Thyroid gland (tissue), 4 donors: ENCODE measurements at regions not wholly inside any gene's neighbourhood (a gene's known extent, or its start where the extent isn't known, plus 50 kb on each side); places are given as distances from the start of the nearest gene placed in this dataset.

Source experiments
- DNase-seq, 2 donors: peaks; one replicate each; pipeline ENCODE4 v3.0.0-alpha.2; 2019
- H3K27ac ChIP-seq, 3 donors: fragments of 200-600 bp; sonication (generic); 1 replicate in 2 of 3; 2 replicates in 1 of 3; pipeline ENCODE4 v1.5.1; 2016 to 2019; ENCODE audit warnings: mild to moderate bottlenecking in 1 of 3, moderate library complexity in 1 of 3
- H3K27me3 ChIP-seq: fragments of 200-600 bp; sonication (generic); one replicate; pipeline ENCODE4 v1.5.1; 2019
- H3K36me3 ChIP-seq, 2 donors: fragments of 200-600 bp; sonication (generic); one replicate each; pipeline ENCODE4 v1.5.1; 2016 to 2019
- H3K4me1 ChIP-seq, 2 donors: fragments of 200-600 bp; sonication (generic); one replicate each; pipeline ENCODE4 v1.5.1; 2017 to 2019
- H3K4me3 ChIP-seq, 3 donors: fragments of 200-600 bp; sonication (generic); replicated peaks in 1 of 3; 1 replicate in 2 of 3; 2 replicates in 1 of 3; pipeline ENCODE4 v1.5.1; 2016; ENCODE audit warnings: mild to moderate bottlenecking in 1 of 3
- H3K9me3 ChIP-seq: fragments of 200-600 bp; sonication (generic); one replicate; pipeline ENCODE4 v1.5.1; 2017
- POLR2A ChIP-seq, 2 donors: fragments of 450-650 bp; IDR thresholded peaks; one replicate each; pipeline ENCODE4 v1.6.1; 2017; ENCODE audit warnings: antibody characterized with exemption in 2 of 2, mild to moderate bottlenecking in 2 of 2, moderate library complexity in 1 of 2
- WGBS, 2 donors: methylation state at CpG; one replicate each; pipeline ENCODE4 v1.1.5; 2017; 5-methylcytosine and 5-hydroxymethylcytosine counted together
- intact Hi-C: fragments of 100-400 bp; cut with DNase I; formaldehyde crosslinking; loops from one replicate; pipeline ENCODE4 v1.15.1; 2023
- TF ChIP-seq, protein P1 (sequence below), 6 experiments: fragments of 200-600 bp in 3 of 6; fragments of 450-650 bp in 3 of 6; sonication (generic) in 3 of 6; IDR thresholded peaks; one replicate each; pipeline ENCODE4 v1.5.1; 2016 to 2019; ENCODE audit warnings: antibody characterized with exemption in 6 of 6, mild to moderate bottlenecking in 2 of 6, inconsistent platforms in 1 of 6, moderate library complexity in 1 of 6

DNA sequence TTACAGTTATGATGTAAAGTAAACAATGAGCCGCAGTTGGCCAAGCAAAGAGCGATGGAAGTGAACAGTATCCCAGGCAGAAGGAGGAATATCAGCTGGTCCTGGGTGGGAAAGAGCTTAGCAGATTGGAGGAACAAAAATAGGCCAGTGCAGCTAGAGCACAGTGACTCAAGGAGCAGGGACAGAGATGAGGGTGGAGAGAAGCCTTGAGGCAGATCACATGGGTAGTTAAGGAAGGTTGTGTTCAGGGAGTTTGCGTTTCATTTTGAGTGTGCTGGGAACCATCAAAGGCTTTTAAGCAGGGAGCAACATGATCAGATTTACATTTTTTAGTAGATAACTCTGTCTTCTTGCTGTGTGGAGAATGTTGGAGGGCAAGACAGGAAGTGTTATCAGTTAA lies 113.6 kb downstream of the OAT start:
- WGBS, 2 donors: 85 to 91% methylated on average over 3 of the region's 3 CpGs
- Histone ChIP-seq H3K27me3 (no peaks in the 10 kb centered on the region), H3K9me3 (no peaks in the 10 kb centered on the region), H3K27ac (no peak overlapping the region), H3K4me3 (no peak overlapping the region), H3K4me1 (peaks cover 0 to 10% of the 10 kb centered on the region in 2 donors), H3K36me3 (no peaks in the 10 kb centered on the region)
- intact Hi-C loops: no loop called here
- no peak for DNase-seq
- TF ChIP-seq POLR2A (IDR thresholded peaks at IDR 0.05): no peak
- TF ChIP-seq, protein P1, sequence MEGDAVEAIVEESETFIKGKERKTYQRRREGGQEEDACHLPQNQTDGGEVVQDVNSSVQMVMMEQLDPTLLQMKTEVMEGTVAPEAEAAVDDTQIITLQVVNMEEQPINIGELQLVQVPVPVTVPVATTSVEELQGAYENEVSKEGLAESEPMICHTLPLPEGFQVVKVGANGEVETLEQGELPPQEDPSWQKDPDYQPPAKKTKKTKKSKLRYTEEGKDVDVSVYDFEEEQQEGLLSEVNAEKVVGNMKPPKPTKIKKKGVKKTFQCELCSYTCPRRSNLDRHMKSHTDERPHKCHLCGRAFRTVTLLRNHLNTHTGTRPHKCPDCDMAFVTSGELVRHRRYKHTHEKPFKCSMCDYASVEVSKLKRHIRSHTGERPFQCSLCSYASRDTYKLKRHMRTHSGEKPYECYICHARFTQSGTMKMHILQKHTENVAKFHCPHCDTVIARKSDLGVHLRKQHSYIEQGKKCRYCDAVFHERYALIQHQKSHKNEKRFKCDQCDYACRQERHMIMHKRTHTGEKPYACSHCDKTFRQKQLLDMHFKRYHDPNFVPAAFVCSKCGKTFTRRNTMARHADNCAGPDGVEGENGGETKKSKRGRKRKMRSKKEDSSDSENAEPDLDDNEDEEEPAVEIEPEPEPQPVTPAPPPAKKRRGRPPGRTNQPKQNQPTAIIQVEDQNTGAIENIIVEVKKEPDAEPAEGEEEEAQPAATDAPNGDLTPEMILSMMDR (IDR thresholded peaks at IDR 0.05): no peak

DNA sequence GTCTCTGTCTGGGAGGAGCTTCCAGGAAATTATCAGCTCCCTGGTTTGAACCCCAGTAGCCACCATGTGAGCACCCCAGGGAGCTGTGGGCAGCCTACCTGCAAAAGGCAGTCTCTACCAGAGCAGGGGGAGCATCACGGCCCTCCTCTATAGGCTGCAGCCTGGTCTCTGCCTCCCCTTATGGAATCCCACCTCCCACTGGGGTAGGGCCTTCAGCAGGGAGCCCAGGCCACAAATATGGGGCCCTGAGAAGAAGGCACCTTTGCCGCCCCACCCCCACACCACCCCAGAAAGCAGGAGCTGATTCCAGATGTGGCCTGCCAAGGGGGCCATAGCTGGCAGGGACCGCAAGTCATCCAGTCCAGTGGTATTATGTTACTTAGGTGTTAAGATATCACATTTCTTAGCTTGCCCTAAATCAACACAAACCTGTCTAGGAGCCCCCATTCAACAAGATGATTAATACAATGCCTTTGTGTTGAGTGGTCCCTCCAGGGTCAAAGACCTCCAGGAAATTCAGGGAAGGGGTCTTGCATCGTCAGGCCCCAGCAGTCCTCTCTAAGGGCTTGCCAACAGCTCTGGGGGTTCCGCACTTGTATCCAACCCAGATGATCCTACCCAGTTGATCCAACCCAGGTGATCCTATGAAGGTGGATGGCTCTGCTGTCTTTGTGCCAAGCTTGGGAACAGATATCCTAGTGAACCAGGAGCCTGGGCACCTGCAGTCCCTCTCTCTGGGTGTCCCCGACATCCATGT lies 114.9 kb downstream of the OAT start:
- H3K27ac ChIP-seq: no peak overlapping the region
- intact Hi-C loops: no loop called here
- TF ChIP-seq, protein P1 (IDR thresholded peaks at IDR 0.05): no peak
- TF ChIP-seq POLR2A (IDR thresholded peaks at IDR 0.05): no peak
- H3K36me3 ChIP-seq: no peaks in the 10 kb centered on the region
- peaks cover 0 to 10% of the 10 kb centered on the region in 2 donors for H3K4me1 ChIP-seq
- WGBS, 2 donors: 93 to 97% methylated on average over 5 to 6 of the region's 6 CpGs
- no peaks in the 10 kb centered on the region for H3K9me3 ChIP-seq
- H3K27me3 ChIP-seq: no peaks in the 10 kb centered on the region
- no peak for DNase-seq
- H3K4me3 ChIP-seq: no peak overlapping the region

DNA sequence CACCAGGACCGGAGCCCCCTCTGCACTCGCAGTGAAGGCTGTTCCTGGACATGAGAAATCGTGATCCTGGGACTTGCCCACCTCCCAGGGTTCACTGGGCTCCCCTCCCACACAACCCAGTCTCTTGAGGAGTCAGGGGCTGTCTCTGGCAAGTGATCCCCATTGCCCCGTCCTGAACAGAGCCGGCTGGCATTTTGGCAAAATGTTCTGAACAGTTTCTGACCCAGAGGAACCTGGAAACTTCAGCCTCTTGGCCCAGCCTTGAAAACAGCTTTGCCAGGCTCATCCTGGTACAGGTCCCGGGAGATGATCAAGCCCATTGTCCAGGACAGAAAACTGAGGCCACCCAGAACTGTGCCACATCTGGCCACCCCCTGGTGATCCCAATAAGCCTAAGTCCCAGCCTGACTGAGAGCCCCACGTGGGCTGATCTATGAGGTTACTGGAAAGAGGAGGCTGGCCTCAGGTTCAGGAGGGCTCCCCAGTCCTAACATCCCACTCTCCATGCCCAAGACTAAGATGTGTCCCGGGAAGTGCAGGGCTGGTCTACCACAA lies 115.7 kb downstream of the OAT start:
- WGBS, 2 donors: 85 to 95% methylated on average over 7 to 8 of the region's 8 CpGs
- no peaks in the 10 kb centered on the region for H3K27me3 ChIP-seq
- TF ChIP-seq, protein P1 (IDR thresholded peaks at IDR 0.05): no peak
- no peak for TF ChIP-seq POLR2A (IDR thresholded peaks at IDR 0.05)
- no peaks in the 10 kb centered on the region for H3K36me3 ChIP-seq
- peaks cover 0 to 10% of the 10 kb centered on the region in 2 donors for H3K4me1 ChIP-seq
- H3K9me3 ChIP-seq: no peaks in the 10 kb centered on the region
- no peak for DNase-seq
- intact Hi-C loops: no loop called here
- H3K27ac ChIP-seq: no peak overlapping the region
- H3K4me3 ChIP-seq: no peak overlapping the region

DNA sequence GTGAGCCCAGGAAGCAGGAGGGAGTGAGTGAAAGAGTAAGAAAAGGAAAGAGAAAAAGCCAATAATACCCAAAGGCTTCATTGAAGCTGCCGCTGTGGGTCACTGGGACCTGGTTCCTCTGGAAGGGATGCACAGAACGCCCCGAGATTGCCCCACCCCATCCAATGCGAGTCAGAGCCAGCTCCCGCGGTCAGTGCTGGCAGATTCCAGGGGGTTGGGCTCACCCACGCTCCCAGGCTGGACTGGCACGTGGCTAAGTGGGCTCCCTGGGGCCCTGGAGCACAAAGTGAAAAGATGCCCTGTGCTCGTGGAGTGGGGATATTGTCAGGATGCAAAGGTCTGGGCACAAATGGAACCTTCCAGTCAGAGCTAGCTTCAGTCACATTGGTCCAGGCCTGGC lies 117.0 kb downstream of the OAT start:
- Histone ChIP-seq H3K27me3 (no peaks in the 10 kb centered on the region), H3K4me3 (no peak overlapping the region), H3K27ac (no peak overlapping the region), H3K9me3 (no peaks in the 10 kb centered on the region), H3K36me3 (no peaks in the 10 kb centered on the region), H3K4me1 (peaks cover 0 to 1% of the 10 kb centered on the region in 2 donors)
- intact Hi-C loops: no loop called here
- WGBS, 2 donors: 65 to 96% methylated on average over 9 of the region's 9 CpGs
- no peak for DNase-seq
- no peak for TF ChIP-seq POLR2A (IDR thresholded peaks at IDR 0.05)
- TF ChIP-seq, protein P1 (IDR thresholded peaks at IDR 0.05): no peak

DNA sequence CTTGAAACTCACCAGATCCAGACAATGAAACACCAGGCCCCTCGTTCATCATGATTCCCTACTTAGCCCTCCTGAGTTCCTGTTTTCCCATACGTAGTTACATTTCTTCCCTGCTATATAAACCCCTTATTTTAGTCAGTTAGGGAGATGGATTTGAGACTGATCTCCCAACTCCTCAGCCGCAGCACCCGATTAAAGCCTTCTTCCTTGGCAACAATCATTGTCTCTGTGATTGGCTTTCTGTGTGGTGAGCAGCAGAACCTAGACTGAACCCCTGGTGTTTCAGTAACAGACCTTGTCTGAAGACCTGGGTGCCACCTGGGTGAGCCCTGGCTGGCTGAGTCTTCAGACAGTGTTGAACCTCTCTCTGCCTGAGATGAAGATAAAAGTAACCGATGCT lies 118.0 kb downstream of the OAT start:
- no peaks in the 10 kb centered on the region for H3K9me3 ChIP-seq
- H3K27me3 ChIP-seq: no peaks in the 10 kb centered on the region
- TF ChIP-seq, protein P1 (IDR thresholded peaks at IDR 0.05): no peak
- TF ChIP-seq POLR2A (IDR thresholded peaks at IDR 0.05): no peak
- H3K4me1 ChIP-seq: no peaks in the 10 kb centered on the region
- 95% methylated on average over 5 of the region's 5 CpGs for WGBS, 2 donors
- no peak overlapping the region for H3K27ac ChIP-seq
- DNase-seq: no peak
- intact Hi-C loops: no loop called here
- no peak overlapping the region for H3K4me3 ChIP-seq
- H3K36me3 ChIP-seq: no peaks in the 10 kb centered on the region
